ENCODE measurements at regions not wholly inside any gene's neighbourhood (a gene's known extent, or its start where the extent isn't known, plus 50 kb on each side); places are given as distances from the start of the nearest gene placed in this dataset.
A peak's percentile ranks its signal among the peaks of the same experiment; 100 is the strongest.

GRCh38 chr2:120650022-120650644, 85.5 kb upstream of the GLI2 start:
- RAD21 ChIA-PET (ENCODE audit: unreplicated experiment) = no interaction called here
- in situ Hi-C loops (cut with MboI) = no loop called here
- FAIRE-seq = no peak

GRCh38 chr2:120651818-120652217, 83.8 kb upstream of the GLI2 start:
- Histone ChIP-seq H3K27me3 (replicated peaks in 1 of 2; ENCODE audit: control insufficient read depth in 2 of 2, insufficient read depth in 2 of 2, low read length in 1 of 2) (no peaks in the 10 kb centered on the region), H3K4me3 (no peak overlapping the region), H3K79me2 (ENCODE audit: control insufficient read depth, insufficient read depth, low read length) (no peaks in the 10 kb centered on the region), H3K4me2 (ENCODE audit: control insufficient read depth, insufficient read depth) (no peak overlapping the region), H3K4me1 (ENCODE audit: control insufficient read depth, insufficient read depth, low read length) (no peaks in the 10 kb centered on the region), H3K9me3 (replicated peaks; ENCODE audit: control insufficient read depth, insufficient read depth, low read length) (peaks cover 3% of the 10 kb centered on the region; the same call in 2 of the 3 replicates), H3K36me3 (ENCODE audit: control insufficient read depth in 2 of 2, insufficient read depth in 2 of 2, low read length in 1 of 2) (no peaks in the 10 kb centered on the region), H3K27ac (ENCODE audit: control insufficient read depth, insufficient read depth) (no peak overlapping the region), H4K20me1 (ENCODE audit: control insufficient read depth, insufficient read depth) (no peaks in the 10 kb centered on the region), H3K9ac (ENCODE audit: control insufficient read depth, insufficient read depth, low read length) (no peak overlapping the region), H2AFZ (ENCODE audit: control insufficient read depth, low read depth, low read length) (no peak overlapping the region)
- FAIRE-seq (no peak), ATAC-seq (no peak), DNase-seq (ENCODE audit: low read depth, low spot score) (no peak)
- in situ Hi-C loops (cut with MboI) = no loop called here
- RAD21 ChIA-PET (ENCODE audit: unreplicated experiment) = no interaction called here
- SMC1A ChIA-PET (ENCODE audit: uncharacterized antibody, unreplicated experiment) = no interaction called here
- no TSS peak for BruUV-seq (replicated peaks)
- TF ChIP-seq NBN (IDR thresholded peaks at IDR 0.05) (no peak), IKZF1 (conservative IDR thresholded peaks at IDR 0.05) (no peak), BCLAF1 (IDR thresholded peaks at IDR 0.05) (no peak), SKIL (IDR thresholded peaks at IDR 0.05; ENCODE audit: low read depth, poor library complexity, severe bottlenecking) (no peak), STAT1 (conservative IDR thresholded peaks at IDR 0.05) (no peak), EP300 (IDR thresholded peaks at IDR 0.05; ENCODE audit: borderline replicate concordance in 1 of 2, control insufficient read depth in 1 of 2, low read depth in 2 of 2, low read length in 2 of 2) (no peak)
- CTCF ChIA-PET = no interaction called here
- intact Hi-C loops (cut with micrococcal nuclease; ENCODE audit: unreplicated experiment) = no loop called here
- POLR2A ChIA-PET = no interaction called here

More at GRCh38 chr2:120650022-120650644, 85.5 kb upstream of the GLI2 start:
- no peak overlapping the region for H3K4me2 ChIP-seq (ENCODE audit: control insufficient read depth, insufficient read depth)
- H2AFZ ChIP-seq (ENCODE audit: control insufficient read depth, low read depth, low read length) = no peak overlapping the region
- H3K27me3 ChIP-seq (replicated peaks in 1 of 2; ENCODE audit: control insufficient read depth in 2 of 2, insufficient read depth in 2 of 2, low read length in 1 of 2) = no peaks in the 10 kb centered on the region
- no peak overlapping the region for H3K4me3 ChIP-seq
- POLR2A ChIA-PET = no interaction called here
- intact Hi-C loops (cut with micrococcal nuclease; ENCODE audit: unreplicated experiment) = no loop called here
- H3K9me3 ChIP-seq (replicated peaks; ENCODE audit: control insufficient read depth, insufficient read depth, low read length) = peaks cover 3% of the 10 kb centered on the region; the same call in 2 of the 3 replicates
- CTCF ChIA-PET = no interaction called here
- 46% methylated on average over 1 of the region's 1 CpG for WGBS (ENCODE audit: insufficient coverage, insufficient replicate concordance, low lambda C conversion rate, missing lambda C conversion rate)
- no peak overlapping the region for H3K9ac ChIP-seq (ENCODE audit: control insufficient read depth, insufficient read depth, low read length)
- ATAC-seq (no peak), DNase-seq (ENCODE audit: low read depth, low spot score) (no peak)
- SMC1A ChIA-PET (ENCODE audit: uncharacterized antibody, unreplicated experiment) = no interaction called here
- no peaks in the 10 kb centered on the region for H4K20me1 ChIP-seq (ENCODE audit: control insufficient read depth, insufficient read depth)
- H3K79me2 ChIP-seq (ENCODE audit: control insufficient read depth, insufficient read depth, low read length) = no peaks in the 10 kb centered on the region
- no peak for TF ChIP-seq IKZF2 (IDR thresholded peaks at IDR 0.05)
- no peak for TF ChIP-seq TBL1XR1 (IDR thresholded peaks at IDR 0.05; ENCODE audit: low read depth, low read length)
- TF ChIP-seq NRF1 (conservative IDR thresholded peaks at IDR 0.05; ENCODE audit: low read depth, low read length) = no peak
- TF ChIP-seq ZNF24 (IDR thresholded peaks at IDR 0.05) = no peak
- TF ChIP-seq E2F4 (IDR thresholded peaks at IDR 0.05; ENCODE audit: low read depth, low read length) = no peak
- TF ChIP-seq CBX5 (IDR thresholded peaks at IDR 0.05; ENCODE audit: low read depth) = peak; percentile 94
- TF ChIP-seq GABPA (IDR thresholded peaks at IDR 0.05; ENCODE audit: low read depth) = no peak
- no TSS peak for BruUV-seq (replicated peaks)
- H3K4me1 ChIP-seq (ENCODE audit: control insufficient read depth, insufficient read depth, low read length) = no peaks in the 10 kb centered on the region
- no peaks in the 10 kb centered on the region for H3K36me3 ChIP-seq (ENCODE audit: control insufficient read depth in 2 of 2, insufficient read depth in 2 of 2, low read length in 1 of 2)
- H3K27ac ChIP-seq (ENCODE audit: control insufficient read depth, insufficient read depth) = no peak overlapping the region

All from GM12878 (cell line).